NCI-H82 treated with DMSO at 0.1 percent for 48 hours (cell line): ENCODE measurements at regions not wholly inside any gene's neighbourhood (a gene's known extent, or its start where the extent isn't known, plus 50 kb on each side); places are given as distances from the start of the nearest gene placed in this dataset.
A peak's percentile ranks its signal among the peaks of the same experiment; 100 is the strongest.
"Not testable (repeated sequence)": the region's sequence is repeated elsewhere in the genome, so short reads cannot be mapped to it uniquely, and the experiment has no call there.

ENCODE experiments used
- DNase-seq: peaks from one replicate; lab custom pipeline; 2025; ENCODE audit not compliant: unreplicated experiment; lab: John Stamatoyannopoulos, UW

DNA sequence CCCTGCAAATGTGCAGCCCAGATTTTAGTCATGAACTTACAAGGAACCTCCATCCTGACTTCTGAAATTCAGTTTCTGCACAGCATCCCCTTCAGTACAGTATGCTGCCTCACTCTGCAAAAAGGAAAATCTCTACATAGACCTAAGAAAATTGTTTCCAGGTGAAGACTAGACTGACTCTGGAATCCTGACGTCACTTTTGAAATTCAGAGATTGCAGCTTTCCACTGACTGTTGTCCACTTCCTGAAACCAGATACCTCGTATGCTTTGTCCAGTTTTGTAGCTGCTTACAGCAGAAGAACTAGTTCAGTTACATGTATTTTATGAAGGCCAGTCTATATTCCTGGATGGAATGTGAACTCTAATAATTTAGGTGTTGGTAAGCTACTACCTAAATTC lies 629.3 kb upstream of the ST8SIA4 start:
- DNase-seq, result no peak

DNA sequence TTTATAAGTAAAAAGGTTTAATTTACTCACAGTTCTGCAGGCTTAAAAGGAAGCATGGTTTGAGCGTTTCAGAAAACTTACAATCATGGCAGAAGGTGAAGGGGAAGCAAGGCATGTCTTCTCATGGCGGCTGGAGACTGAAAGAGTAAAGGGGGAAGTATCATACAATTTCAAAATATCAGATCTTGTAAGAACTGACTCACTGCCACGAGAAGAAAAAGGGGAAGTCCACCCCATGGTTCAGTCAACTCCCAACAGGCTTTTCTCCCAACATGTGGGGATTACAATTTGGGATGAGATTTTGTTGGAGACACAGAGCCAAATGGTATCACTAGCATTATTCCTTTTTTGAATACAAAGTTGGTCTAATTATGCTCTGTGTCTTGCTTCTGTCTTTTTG lies 627.9 kb upstream of the ST8SIA4 start:
- no peak for DNase-seq

- DNase-seq, result not testable (repeated sequence)
Observed at GRCh38 chr5:101529094-101529493, 626.0 kb upstream of the ST8SIA4 start.

GRCh38 chr5:101520417-101520816 lies 617.3 kb upstream of the ST8SIA4 start:
- DNase-seq, result no peak

DNA sequence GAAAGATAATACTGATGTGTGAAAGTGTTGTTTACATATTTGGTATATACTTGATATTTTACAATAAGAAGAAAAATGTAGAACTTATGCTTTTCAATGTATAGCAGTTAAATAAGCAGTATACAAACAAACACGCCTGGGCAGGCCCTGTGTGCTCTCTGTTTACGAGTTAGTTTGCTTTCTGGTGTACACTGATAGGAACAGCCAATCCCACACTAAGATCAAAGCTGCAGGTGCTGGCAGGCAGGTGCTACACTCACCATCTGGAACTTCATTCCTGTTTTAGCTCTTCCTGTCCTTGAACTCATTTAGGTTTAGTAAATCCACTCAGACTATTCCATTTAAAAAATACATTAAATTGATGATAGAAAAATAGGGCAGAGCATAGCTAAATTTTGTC lies 614.7 kb upstream of the ST8SIA4 start:
- no peak for DNase-seq

GRCh38 chr5:101515721-101516120 lies 612.6 kb upstream of the ST8SIA4 start:
- no peak for DNase-seq

GRCh38 chr5:101505891-101506570 lies 602.9 kb upstream of the ST8SIA4 start:
- DNase-seq, result no peak

DNA sequence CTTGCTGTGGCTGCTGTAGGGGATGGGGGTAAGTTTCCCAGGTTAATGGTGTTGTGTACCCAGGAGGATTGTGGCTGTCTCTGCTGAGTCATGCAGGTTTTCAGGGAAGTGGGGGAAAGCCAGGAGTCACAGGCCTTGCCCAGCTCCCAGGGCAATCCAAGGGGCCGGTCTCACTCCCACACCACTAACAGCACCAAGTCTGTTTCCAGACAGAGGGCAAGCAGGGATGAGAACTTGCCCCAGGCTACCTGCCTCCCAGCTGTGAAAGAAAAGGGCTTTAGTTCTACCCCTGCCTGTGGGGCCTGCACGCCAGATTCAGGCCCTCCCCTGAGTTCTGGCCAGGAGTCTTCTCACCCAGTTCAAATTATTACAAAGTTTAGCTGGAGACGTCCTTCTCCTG lies 579.8 kb upstream of the ST8SIA4 start:
- DNase-seq, result no peak

DNA sequence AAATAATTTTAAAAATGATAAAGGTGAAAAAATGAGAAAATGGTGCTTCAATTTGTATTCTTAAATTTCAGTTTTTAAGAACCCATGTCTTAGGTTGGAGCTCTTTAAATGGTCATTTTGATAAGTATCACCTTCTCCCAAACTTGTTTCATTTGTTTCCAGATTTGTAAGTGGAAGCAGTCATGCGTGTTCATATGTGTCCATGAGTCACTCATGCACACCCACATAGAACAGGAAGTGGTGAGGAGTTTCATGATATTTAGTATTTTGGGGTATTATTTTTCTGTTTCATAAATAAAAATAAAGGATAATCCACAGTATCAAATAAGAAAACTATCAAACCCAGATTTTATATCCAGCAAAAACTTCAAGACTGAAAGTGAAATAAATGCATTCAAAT lies 570.4 kb upstream of the ST8SIA4 start:
- no peak for DNase-seq

- DNase-seq, result no peak
Observed at GRCh38 chr5:101461455-101461854, 558.4 kb upstream of the ST8SIA4 start.

- DNase-seq, result no peak
Observed at GRCh38 chr5:101458587-101458986, 555.5 kb upstream of the ST8SIA4 start.

DNA sequence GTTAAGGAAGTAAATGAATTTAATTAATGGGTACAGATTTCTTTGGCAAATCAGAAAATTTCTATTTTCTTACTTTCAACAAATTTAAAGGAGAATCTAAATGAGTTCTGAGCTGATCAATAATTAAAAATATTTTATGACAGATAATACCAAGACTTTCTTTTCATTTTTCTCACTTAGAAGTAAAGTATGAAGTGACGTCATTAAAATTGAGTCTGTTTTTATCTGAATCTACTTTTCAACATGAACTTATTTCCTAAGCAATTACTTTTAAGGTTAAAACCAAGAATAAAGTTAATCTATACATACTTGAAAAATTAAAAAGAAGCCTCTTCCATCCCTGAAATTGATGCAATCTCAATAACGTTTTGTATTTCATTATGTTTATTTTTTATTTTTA lies 552.8 kb upstream of the ST8SIA4 start:
- no peak for DNase-seq

DNA sequence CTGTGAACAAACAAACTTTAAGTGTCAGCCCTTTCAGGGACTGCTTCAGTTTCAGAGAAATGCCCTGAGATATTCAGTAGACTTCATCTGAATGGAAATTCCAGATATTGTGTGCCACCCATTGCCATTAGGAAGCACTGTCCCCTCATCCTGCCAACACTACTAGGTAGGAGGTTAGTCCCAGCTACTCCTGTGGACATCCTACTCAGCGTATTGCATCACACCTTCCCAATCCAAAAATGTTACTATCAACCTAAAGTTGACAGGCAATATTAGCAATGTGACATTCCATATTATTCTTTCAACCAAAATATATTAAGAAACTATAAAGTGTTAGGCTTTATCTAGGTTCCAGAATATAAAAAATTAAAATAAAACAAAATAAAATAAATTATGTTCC lies 552.0 kb upstream of the ST8SIA4 start:
- DNase-seq, result no peak

- DNase-seq, result not testable (repeated sequence)
Observed at GRCh38 chr5:101442281-101442680, 539.2 kb upstream of the ST8SIA4 start.

DNA sequence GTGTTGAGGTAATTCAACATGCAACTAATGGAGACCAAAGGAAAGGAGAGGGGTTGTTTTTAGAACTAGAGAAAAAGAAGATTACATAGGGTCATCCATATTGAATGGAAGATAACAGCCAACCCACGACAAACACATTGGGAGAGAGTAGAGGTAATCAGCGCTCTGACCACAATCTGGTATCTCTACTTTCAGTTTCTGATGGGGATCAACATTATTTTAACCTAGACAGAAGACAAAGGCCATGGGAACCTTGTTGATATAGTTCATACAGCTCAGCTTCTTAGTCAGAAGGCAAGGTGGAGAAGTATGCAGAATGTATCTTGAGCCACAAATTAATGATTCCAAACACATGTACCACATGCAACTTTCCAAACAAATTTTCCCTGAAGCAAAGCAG lies 537.1 kb upstream of the ST8SIA4 start:
- no peak for DNase-seq

- no peak for DNase-seq
Observed at GRCh38 chr5:101437351-101437750, 534.3 kb upstream of the ST8SIA4 start.

DNA sequence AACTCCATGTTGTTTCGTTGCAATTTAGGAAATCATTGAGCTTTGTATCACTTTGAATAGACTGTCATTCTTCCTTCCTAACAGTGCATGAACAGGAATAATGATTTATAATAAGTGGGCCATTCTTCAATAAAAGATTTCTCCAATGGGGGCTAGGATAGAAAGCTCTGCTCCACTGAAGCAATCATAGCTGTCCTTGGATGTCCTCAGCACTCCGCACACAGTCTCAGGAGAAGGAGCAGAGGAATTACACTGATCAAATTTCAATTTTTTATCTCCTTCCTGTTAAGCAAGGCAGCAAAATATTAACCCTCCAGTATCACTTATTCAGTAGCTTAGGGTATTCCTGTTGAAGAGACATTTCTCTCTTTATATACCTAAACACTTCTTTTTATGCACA lies 532.7 kb upstream of the ST8SIA4 start:
- DNase-seq, result no peak

DNA sequence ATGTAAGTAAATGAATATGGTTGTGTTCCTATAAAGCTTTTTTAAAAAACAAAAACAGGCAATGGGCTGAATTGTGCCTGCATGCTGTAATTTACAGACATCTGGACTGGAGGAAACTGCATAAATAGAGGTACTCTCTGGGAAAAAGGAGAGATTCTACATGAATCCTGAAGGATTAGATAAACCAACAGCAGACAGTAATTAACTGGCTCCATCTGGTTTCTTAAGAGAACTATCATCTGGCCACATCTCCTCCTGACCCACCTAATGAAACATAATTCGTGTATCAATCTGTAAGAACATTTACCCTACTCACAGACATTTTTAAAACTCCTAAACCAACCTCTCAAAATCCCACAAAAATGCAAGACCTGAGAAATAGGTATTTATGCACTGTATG lies 528.1 kb upstream of the ST8SIA4 start:
- peak; percentile 54 for DNase-seq

DNA sequence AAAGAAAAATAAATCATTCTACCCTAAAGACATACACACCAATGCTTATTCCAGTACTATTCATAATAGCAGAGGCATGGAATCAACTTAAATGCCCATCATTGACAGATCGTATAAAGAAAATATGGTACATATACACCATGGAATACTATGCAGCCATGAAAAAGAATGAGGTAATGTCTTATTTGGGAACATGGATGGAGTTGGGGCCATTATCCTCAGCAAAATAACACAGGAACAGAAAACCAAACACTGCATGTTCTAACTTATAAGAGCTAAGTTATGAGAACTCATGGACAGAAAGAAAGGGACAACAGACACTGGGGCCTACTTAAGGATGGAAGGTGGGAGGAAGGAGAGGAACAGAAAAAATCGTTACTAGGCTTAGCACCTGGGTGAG lies 527.5 kb upstream of the ST8SIA4 start:
- no peak for DNase-seq

DNA sequence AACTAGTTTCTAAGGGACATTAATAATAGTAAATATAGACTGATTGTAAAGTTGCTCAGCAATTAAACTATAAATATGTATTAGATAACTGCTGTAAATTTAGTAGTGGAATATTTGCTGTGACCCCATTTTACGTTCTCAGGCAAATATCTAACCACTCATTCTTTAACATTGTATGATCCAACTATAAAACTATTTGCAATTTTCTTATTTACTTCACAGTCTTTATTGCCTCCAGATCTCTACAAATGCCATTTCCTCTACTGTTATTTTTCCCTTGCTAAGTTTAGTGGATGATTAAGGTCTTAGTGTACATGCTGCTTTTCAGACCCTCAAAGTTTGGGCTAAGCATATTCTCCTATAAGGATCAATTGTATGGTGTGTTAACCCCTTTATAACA lies 526.2 kb upstream of the ST8SIA4 start:
- DNase-seq, result no peak

DNA sequence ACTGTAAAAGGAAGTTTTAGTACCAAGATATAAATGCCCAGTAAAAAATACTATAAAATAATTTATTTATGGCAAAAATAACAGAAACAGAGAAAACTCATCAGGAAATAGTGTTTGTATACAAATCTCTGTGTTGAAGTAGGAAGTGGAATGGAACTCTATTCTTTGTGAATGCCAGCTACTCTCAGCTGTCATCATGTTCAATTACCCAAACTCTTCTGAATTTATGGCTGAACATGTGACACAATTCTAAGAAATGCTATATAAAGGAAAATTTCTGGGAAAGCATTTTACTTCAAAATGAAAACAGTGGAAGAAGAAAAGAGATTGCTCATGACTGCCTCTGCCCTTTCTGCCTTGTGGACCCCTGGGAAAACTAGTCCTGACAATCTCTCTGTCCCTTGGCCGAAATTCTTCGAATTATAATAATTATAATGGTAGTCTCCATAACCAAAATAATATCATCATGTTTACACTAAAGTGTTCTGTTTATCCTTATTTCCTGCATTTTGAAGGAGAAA lies 522.3 kb upstream of the ST8SIA4 start:
- no peak for DNase-seq

- DNase-seq, result no peak
Observed at GRCh38 chr5:101424530-101425175, 521.6 kb upstream of the ST8SIA4 start.

- DNase-seq, result peak; percentile 5
Observed at GRCh38 chr5:101418713-101419118, 515.6 kb upstream of the ST8SIA4 start.
